Femur (tissue), 1 donor: ENCODE measurements at regions not wholly inside any gene's neighbourhood (a gene's known extent, or its start where the extent isn't known, plus 50 kb on each side); places are given as distances from the start of the nearest gene placed in this dataset.
A peak's percentile ranks its signal among the peaks of the same experiment; 100 is the strongest.
"Not testable (repeated sequence)": the region's sequence is repeated elsewhere in the genome, so short reads cannot be mapped to it uniquely, and the experiment has no call there.

Experiments used
- DNase-seq: peaks from one replicate; pipeline ENCODE4 v3.0.0-alpha.2; 2017

DNA sequence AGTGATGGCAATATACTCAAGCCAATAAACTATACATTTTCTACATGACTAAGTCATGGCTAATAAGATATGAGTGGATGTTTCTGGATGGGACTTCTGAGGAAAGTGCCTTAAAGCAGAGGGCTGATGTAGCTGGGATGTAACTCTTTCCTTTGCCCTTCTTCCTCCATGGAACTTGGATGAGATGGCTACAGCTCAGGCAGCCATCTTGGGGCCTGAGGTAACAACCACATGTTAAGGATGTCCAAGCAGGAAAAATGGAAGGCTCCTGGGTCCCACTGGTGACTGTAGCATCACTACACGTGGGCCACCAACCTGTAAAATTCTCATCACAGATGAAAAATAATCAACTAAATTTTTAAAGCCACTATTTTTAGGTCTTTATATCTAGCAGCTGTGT lies 54.4 kb upstream of the GRIP1 start:
- DNase-seq, result no peak

GRCh38 chr12:66733839-66734238 lies 55.0 kb upstream of the GRIP1 start:
- no peak for DNase-seq

DNA sequence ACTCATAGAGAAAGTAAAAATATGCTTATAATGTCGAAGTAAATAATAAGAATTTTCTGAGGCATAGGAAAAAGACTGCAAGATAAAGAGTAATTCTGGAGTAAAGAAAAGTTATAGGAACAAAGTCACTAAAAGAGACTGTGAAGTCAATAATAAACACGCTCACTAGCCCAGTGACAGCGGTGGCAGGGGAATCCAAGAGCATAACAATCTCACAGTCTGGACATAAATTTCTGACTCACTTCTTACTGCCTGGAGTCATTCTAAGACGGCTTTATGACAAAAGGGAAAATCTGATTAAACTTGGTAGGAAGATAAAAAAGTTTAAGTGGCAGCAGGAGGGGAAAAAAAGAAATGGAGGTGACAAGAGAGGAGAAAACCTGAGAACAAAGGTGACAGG lies 56.4 kb upstream of the GRIP1 start:
- no peak for DNase-seq

DNA sequence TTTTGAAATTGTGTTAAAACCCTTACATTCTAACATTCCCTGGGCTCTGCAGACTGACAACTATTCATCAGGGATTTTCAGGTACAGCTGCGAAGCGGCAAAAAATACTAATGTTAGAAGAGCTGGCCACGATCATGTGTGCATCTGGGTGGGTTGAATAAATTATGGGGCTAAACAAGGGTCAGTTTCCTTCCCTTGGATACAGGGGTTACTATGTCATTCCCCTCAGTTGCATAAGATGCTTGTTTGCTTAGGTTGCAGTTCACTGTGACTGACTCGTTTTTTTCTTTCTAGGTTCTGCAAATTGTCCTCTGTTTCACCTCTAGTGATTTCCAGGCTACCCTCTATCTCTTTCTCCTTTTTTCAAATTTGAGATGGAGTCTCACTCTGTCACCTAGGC lies 58.1 kb upstream of the GRIP1 start:
- DNase-seq, result no peak

DNA sequence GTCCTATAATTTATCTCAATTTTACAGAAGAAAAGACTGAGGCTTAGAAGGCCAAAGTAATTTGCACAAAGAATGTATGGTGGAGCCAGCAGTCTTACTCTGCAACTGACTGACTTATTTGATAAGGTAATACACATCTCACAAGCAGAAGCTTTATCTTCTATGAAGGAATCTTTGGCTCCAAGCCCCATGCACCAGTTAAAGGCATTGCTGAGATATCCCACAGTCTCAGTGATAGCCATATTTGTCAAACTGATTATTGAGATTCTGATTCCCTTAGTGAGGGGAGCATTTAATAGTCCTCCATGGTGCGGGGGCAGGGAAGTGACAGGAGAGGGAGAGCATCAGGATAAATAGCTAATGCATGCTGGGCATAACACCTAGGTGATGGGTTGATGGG lies 60.4 kb upstream of the GRIP1 start:
- DNase-seq, result no peak

- no peak for DNase-seq
These were observed 61.2 kb upstream of the GRIP1 start for GRCh38 chr12:66739940-66740651.

DNA sequence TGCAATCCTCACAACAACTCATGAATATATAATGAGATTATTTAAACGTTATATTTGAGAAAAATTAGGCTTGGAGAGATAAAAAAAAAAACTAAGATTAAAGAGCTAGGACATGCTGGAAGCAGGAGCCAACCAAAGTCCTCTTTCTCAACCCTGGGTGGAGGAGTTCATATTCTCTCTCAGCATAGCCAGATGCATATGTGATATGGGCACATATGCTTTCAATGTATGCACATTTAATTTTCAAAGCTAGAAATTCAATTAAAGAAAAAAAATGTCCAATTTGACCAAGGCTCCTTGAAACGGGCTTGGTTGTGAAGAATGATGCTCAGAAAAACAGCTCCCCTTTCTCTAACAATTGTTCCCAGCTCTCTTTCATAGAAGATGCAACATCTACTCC lies 61.9 kb upstream of the GRIP1 start:
- DNase-seq, result no peak

- no peak for DNase-seq
These were observed 63.0 kb upstream of the GRIP1 start for GRCh38 chr12:66741919-66742318.

DNA sequence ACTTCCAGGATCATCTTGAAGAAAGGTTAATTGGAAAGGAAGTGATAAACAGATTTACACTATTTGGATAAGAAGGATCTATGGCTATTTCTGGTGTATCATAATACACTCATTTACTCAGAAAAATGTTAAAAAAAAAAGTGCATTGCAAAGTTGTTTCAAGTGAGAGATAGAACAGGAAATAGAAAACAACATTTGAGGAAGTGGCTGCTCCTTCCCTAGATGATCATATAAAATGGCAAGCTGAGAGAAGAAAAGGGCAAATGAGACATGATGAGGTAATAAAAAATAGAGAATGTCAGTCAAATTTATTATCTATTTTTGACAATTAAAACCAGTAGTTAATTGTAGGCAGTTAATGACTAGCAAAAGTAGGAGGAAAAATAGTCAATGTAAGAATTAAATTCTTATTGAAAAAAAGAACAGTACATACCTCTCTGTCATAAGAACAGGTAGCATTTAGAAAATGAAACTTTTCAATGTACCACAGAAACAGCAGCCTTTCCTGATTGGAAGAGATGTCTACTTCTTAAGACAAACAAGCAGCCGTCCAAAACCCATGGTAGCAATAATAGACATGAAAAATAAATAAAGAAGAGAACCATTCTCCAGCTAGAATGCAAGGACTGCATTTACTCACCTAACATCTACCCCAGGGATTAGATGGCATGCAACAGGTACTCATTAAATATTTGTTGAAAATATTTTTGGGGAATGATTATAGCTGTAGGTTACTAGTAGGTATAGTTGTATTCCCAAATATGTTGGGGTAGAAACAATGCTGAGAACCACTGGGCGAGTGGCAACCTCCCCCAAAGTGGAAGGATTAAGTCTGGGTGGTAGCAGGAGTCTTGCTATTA lies 63.9 kb upstream of the GRIP1 start:
- DNase-seq, result no peak

DNA sequence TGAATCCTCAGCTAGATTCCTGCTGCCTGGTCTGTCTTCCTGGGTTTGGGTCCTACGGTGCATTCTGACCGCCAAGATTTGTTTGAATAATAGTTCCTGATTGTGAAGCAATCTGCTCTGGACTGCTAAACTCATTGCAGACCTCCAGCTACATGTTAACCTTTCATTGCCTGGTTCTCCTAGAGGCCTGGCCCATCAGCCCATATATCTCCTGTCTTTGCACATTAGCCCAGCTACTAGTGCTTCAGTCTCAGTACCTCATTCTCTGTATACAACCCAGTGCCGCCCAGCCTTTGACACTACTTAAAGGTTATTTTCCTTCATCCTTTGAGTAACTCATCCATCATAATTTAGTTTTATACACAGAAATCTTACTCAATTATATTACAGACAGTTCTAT lies 65.6 kb upstream of the GRIP1 start:
- no peak for DNase-seq

GRCh38 chr12:66744956-66745383 lies 66.1 kb upstream of the GRIP1 start:
- no peak for DNase-seq

DNA sequence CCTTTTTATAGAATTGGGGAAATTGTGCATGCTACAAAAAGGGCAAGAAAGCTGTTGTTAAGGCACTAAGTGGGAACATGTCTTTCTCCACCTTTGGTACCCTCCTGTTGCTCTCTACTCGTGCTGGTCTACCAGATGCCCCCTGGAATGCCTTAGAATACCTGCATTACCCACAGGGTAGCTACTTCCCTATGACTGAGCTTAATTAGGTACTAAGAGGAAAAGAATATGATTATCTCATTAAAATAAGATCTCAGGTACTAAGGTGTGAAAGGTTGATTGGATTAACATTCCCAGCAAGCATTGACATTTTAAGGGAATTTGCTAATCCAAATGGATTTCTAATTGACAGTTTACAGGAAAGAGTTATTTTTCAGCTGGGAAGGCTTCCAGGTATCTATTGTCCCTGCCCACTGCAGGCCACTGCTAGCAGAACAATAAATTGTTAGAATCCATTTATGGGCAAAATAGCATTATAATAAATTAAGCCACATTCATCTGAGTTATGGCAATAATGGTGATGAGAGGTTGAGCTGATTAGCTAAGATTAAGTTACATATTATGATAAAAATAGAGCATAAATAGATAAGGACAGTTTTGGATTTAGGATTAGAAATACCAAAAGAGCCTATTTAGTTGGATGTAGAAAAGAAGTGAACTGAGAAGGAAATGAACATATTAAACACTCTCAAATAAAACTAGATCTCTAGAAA lies 67.8 kb upstream of the GRIP1 start:
- DNase-seq, result no peak

DNA sequence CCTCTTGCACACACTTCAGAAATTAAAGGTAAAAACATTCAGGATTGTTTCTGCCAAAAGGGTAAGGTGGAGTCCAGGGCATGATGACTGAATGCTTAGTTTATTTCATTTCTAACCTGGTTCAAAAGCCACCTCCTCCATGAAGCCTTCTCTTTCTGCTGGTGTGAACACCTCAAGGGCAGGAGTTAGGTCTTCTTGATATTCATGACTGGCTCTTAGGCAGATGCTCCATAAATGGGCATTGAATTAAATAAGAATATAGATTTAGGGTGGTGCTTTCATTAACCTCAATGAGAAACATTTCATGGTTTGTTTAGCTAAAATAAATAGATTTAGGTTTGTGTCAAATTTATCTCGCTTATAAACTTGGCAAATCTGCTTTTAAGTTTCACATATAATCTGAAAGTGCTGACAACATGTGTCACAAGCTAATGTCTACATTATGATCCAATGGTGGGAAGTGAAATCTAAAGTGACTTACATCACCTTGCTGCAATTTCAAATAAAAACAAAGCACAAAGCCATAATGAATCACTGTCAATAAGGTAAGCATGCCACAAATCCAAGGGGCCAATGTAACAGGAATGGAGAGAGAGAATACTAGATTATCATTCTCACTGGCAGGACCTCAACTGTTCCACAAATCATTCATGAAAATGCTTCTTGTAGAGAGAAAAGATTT lies 72.7 kb upstream of the GRIP1 start:
- no peak for DNase-seq

GRCh38 chr12:66753810-66754209 lies 74.9 kb upstream of the GRIP1 start:
- DNase-seq, result no peak

- DNase-seq, result no peak
These were observed 77.0 kb upstream of the GRIP1 start for GRCh38 chr12:66755727-66756395.

DNA sequence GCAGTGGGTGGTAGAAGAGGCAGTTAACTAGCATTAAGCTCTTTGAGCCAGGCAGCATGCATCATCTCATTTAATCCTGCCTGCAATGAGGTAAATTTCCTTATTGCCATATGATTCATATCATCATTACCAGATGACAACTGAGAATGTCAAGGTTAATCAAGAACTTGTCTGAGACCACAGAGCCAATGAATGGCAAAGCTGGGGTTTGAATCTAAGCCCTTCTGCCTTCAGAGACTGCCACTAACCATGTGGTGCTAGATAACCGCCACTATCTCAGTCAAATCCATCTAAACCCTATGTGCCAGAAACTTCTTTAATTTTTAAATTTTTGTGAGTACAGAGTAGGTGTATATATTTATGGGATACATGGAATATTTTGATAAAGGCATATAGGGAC lies 77.8 kb upstream of the GRIP1 start:
- DNase-seq, result no peak

- not testable (repeated sequence) for DNase-seq
These were observed 81.2 kb upstream of the GRIP1 start for GRCh38 chr12:66760122-66760521.

- DNase-seq, result no peak
These were observed 84.6 kb upstream of the GRIP1 start for GRCh38 chr12:66763467-66763866.

- no peak for DNase-seq
These were observed 86.3 kb upstream of the GRIP1 start for GRCh38 chr12:66765204-66765603.

GRCh38 chr12:66767536-66767935 lies 88.7 kb upstream of the GRIP1 start:
- no peak for DNase-seq

DNA sequence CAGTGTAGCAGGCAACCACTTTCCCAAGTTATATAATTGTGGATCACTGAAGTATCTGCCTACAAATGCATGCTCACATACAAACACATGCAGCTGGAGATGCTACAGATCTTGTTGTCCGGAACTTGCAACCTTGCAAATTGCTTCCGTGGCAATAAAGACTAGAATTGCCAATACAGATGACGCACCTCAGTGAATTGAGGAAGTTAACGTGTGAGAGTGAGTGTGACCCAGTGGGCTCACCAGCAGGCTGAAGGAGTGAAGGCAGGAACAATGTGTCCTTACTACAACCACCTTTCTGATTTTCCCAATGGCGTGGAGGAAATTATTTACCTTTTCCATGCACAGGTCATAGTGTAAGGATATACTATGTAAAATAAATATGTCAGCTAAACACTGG lies 89.4 kb upstream of the GRIP1 start:
- no peak for DNase-seq

GRCh38 chr12:66774929-66775328 lies 96.1 kb upstream of the GRIP1 start:
- no peak for DNase-seq

DNA sequence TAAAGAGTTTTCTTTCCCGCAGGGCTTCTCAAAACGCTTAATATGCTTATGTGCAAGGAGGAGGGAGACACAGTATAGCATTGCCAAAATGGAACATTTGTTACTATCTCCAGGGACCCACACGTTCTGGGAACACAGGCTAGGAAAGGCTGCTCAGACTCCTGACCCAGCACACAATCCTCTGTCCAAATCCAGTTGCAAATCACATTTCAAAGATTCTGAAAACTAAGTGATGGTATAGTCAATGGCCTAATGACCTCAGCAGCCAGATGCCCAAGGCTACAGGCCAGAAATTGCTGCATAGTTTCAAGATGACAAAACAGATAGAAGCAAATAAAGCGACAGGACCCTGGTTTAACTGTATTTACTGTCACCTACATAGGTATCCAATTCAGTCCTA lies 97.0 kb upstream of the GRIP1 start:
- peak; percentile 47 for DNase-seq
